GM18951 (cell line): ENCODE measurements at regions not wholly inside any gene's neighbourhood (a gene's known extent, or its start where the extent isn't known, plus 50 kb on each side); places are given as distances from the start of the nearest gene placed in this dataset.
"Not testable (repeated sequence)": the region's sequence is repeated elsewhere in the genome, so short reads cannot be mapped to it uniquely, and the experiment has no call there.

Experiments used
- POLR2A ChIP-seq: IDR thresholded peaks from 4 replicates; pipeline ENCODE4 v1.6.1; 2011; ENCODE audit warnings: mild to moderate bottlenecking; ENCODE audit not compliant: insufficient read length, insufficient read depth; ENCODE audit errors: extremely low read depth
- in situ Hi-C: fragments of 300-500 bp; cut with MboI; formaldehyde crosslinking; loops from one replicate; pipeline ENCODE4 v1.12.0; 2022; ENCODE audit warnings: low sequenced_read_pairs, mixed read lengths, inconsistent platforms; ENCODE audit not compliant: unreplicated experiment

- no peak for TF ChIP-seq POLR2A
- in situ Hi-C loops = no loop called here
Measured at GRCh38 chr12:40431169-40431568, 206.4 kb downstream of the LRRK2 start.

DNA sequence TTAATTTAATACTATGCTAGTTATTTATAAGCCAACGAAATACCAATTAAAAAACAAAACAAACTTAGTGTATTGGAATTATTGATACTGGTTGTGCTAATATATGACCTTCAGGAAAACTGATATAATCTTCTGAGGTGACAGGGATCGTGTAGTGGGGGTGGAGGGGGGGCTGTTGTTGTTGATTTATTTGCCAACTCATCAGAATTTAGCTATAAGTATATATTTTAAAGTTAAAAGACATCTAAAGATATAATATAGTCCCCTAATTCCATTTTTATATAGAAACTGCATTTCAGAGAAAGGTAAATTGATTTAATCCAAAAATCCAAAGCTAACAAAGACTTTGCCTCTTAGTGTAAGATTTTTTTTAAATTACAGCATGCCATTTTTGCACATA is 210.5 kb downstream of the LRRK2 start:
- TF ChIP-seq POLR2A = no peak
- in situ Hi-C loops = no loop called here

DNA sequence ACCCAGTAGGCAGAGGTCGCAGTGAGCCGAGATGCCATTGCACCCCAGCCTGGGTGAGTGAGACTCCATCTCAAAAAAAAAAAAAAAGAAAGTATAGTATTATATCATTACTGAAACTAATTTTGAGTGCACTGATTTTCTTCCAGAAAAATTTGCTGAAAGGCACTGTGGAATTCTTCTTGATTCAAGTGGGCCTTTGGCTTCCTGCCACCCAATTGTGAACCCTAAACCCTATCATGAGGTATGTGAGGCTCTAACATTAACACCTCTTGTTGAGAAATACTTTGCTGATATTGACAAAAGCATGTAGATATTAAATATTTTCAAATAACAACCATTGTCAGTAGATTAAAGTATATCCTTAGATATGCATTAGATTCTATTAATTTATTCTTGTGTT is 211.2 kb downstream of the LRRK2 start:
- TF ChIP-seq POLR2A = no peak
- in situ Hi-C loops = no loop called here

DNA sequence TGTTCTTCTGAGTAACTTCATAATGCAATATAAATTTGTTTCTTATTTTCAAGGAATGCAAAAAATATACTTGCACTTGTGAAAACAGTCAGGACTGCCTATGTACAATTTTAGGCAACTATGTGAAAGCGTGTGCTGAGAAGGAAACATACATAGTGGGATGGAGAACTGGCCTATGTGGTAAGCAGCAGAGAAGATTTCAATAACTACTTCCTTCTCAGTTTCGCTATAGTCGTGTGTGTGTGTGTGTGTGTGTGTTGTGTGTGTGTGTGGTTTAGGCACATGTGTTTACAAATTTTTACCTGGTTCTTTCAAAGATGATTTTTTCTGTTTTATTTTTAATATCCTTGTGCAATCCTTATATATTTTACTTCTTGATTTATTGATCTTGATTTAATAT is 211.8 kb downstream of the LRRK2 start:
- in situ Hi-C loops = no loop called here

DNA sequence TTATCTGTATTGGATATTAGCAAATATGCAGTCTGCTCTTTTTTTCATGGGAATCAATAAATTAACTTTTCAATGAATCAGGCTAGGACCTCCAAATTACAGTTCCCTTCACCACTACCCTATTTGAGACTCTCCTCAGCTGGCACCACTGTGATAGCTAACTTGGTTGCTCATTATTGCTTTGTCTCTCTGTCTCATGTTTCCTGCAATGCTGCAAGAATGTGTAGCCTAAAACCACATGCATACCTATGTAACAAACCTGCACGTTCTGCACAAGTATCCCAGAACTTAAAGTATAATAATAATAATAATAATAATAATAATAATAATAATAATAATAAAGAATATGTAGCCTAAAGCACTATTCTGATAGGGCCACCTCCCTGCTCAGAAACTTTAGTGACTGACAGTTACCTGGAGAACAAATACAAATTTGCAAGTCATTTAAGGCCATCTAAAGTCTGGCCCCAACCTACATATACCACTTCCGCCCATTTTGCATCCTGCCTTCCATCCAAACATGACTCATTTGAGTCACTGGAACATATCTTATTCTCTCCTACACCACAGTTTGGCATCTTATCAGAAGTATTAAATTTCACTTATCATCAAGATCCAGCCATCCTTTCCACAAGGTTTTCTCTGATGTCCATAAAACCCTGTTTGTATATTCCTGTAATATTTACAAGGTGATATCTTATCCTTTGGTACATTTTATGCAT is 215.1 kb downstream of the LRRK2 start:
- in situ Hi-C loops = no loop called here
- TF ChIP-seq POLR2A = no peak

More for the DNA sequence above, 211.8 kb downstream of the LRRK2 start:
- no peak for TF ChIP-seq POLR2A

- in situ Hi-C loops = no loop called here
- no peak for TF ChIP-seq POLR2A
Measured at GRCh38 chr12:40444174-40444573, 219.4 kb downstream of the LRRK2 start.

DNA sequence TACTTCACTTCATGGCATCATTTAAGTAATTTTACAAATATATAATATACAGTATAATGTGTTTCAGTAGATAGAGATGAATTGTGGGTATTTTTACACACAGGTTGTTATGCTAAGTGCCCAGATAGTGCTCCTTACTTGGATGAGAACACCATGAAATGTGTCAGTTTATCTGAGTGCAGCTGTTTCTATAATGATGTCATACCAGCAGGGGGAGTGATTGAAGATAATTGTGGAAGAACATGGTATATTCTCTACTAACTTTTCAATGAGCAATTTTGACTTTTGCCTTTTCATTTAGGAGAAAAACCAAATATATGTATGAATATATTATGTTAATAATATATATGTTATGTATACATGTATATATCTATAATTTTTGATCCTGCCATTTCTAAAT is 221.6 kb downstream of the LRRK2 start:
- in situ Hi-C loops = no loop called here
- TF ChIP-seq POLR2A = no peak

GRCh38 chr12:40448523-40448922 is 223.7 kb downstream of the LRRK2 start:
- in situ Hi-C loops = not testable (repeated sequence)

GRCh38 chr12:40451661-40452060 is 226.9 kb downstream of the LRRK2 start:
- TF ChIP-seq POLR2A = no peak
- in situ Hi-C loops = no loop called here

GRCh38 chr12:40464121-40464520 is 228.1 kb upstream of the CNTN1 start:
- TF ChIP-seq POLR2A = no peak
- in situ Hi-C loops = no loop called here

DNA sequence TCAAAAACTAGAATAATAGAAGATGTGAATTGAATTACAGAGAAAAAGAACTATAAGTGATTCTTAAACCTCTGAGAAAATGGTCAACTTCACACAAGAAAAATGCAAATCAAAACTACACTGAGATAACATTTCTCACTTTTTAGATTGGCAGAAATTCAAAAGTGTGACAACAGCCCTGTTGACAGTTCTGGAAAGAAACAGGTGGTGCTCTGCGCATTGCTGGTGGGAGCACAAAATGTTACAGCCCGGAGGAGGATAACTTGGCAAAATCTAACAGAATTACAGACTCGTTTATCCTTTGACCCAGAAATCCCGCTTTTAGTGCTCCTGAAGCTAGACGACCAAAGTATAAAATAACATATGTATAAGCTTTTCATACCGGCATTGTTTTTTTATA is 222.5 kb upstream of the CNTN1 start:
- TF ChIP-seq POLR2A = no peak
- in situ Hi-C loops = no loop called here

DNA sequence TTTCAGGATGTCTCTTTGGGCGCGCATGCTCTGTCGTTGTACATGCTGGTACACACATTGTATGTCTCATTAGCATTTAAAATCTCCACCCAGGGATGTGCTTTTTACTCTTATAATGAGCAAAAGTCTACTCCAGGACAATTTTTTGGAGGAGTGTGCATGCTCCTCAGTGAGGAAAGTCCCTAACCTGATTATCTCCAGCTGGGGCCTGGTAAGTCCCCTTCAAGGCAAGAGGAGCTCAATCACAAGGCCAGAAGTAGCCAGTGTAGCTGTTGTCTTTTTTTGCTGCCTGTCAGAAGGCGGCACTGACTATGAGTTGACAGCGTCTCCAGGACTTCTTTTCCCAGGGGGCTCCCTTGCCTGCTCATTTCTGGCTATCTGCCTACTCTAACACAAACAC is 218.3 kb upstream of the CNTN1 start:
- no peak for TF ChIP-seq POLR2A
- in situ Hi-C loops = no loop called here

- no peak for TF ChIP-seq POLR2A
- in situ Hi-C loops = no loop called here
Measured at GRCh38 chr12:40474630-40475029, 217.6 kb upstream of the CNTN1 start.

- no peak for TF ChIP-seq POLR2A
- in situ Hi-C loops = no loop called here
Measured at GRCh38 chr12:40499856-40500255, 192.4 kb upstream of the CNTN1 start.

- TF ChIP-seq POLR2A = no peak
- in situ Hi-C loops = no loop called here
Measured at GRCh38 chr12:40502322-40502721, 189.9 kb upstream of the CNTN1 start.
